Jurkat, Clone E6-1 (cell line): ENCODE measurements at regions not wholly inside any gene's neighbourhood (a gene's known extent, or its start where the extent isn't known, plus 50 kb on each side); places are given as distances from the start of the nearest gene placed in this dataset.
"Not testable (repeated sequence)": the region's sequence is repeated elsewhere in the genome, so short reads cannot be mapped to it uniquely, and the experiment has no call there.

ENCODE experiments used
- DNase-seq: peaks from one replicate; pipeline ENCODE4 v3.0.0-alpha.2; 2011; ENCODE audit warnings: low read depth, low spot score
- H3K4me3 ChIP-seq: 2 replicates; pipeline ENCODE4 v1.5.1; 2011; ENCODE audit warnings: mild to moderate bottlenecking, low read length, control low read depth, moderate library complexity

- no peak for DNase-seq
- no peak overlapping the region for H3K4me3 ChIP-seq
Measured at GRCh38 chr12:131357920-131358319, 353.0 kb upstream of the SFSWAP start.

GRCh38 chr12:131362291-131363211, 348.3 kb upstream of the SFSWAP start:
- H3K4me3 ChIP-seq, result no peak overlapping the region
- DNase-seq, result no peak

- no peak for DNase-seq
- H3K4me3 ChIP-seq, result no peak overlapping the region
Measured at GRCh38 chr12:131363393-131363792, 347.5 kb upstream of the SFSWAP start.

GRCh38 chr12:131363841-131364495, 346.9 kb upstream of the SFSWAP start:
- no peak for DNase-seq
- H3K4me3 ChIP-seq, result no peak overlapping the region

- no peak for DNase-seq
- no peak overlapping the region for H3K4me3 ChIP-seq
Measured at GRCh38 chr12:131364903-131365820, 345.7 kb upstream of the SFSWAP start.

- no peak for DNase-seq
- no peak overlapping the region for H3K4me3 ChIP-seq
Measured at GRCh38 chr12:131365821-131366260, 345.0 kb upstream of the SFSWAP start.

GRCh38 chr12:131366261-131366871, 344.5 kb upstream of the SFSWAP start:
- no peak for DNase-seq
- H3K4me3 ChIP-seq, result no peak overlapping the region

- not testable (repeated sequence) for H3K4me3 ChIP-seq, DNase-seq
Measured at GRCh38 chr12:131367067-131367982, 343.6 kb upstream of the SFSWAP start.

GRCh38 chr12:131367983-131368667, 342.8 kb upstream of the SFSWAP start:
- no peak for DNase-seq

GRCh38 chr12:131368668-131369071, 342.2 kb upstream of the SFSWAP start:
- no peak for DNase-seq
- H3K4me3 ChIP-seq, result no peak overlapping the region

More at GRCh38 chr12:131367983-131368667, 342.8 kb upstream of the SFSWAP start:
- no peak overlapping the region for H3K4me3 ChIP-seq

- no peak overlapping the region for H3K4me3 ChIP-seq
- DNase-seq, result no peak
Measured at GRCh38 chr12:131369094-131369845, 341.6 kb upstream of the SFSWAP start.

GRCh38 chr12:131370321-131370720, 340.6 kb upstream of the SFSWAP start:
- no peak for DNase-seq
- H3K4me3 ChIP-seq, result no peak overlapping the region

- DNase-seq, result no peak
Measured at GRCh38 chr12:131370791-131371347, 340.0 kb upstream of the SFSWAP start.

GRCh38 chr12:131371401-131372170, 339.3 kb upstream of the SFSWAP start:
- H3K4me3 ChIP-seq, result no peak overlapping the region
- DNase-seq, result no peak

More at GRCh38 chr12:131370791-131371347, 340.0 kb upstream of the SFSWAP start:
- no peak overlapping the region for H3K4me3 ChIP-seq

- no peak overlapping the region for H3K4me3 ChIP-seq
- no peak for DNase-seq
Measured at GRCh38 chr12:131372171-131372475, 338.8 kb upstream of the SFSWAP start.

- no peak for DNase-seq
- H3K4me3 ChIP-seq, result no peak overlapping the region
Measured at GRCh38 chr12:131372706-131373195, 338.1 kb upstream of the SFSWAP start.
